ENCODE measurements at regions not wholly inside any gene's neighbourhood (a gene's known extent, or its start where the extent isn't known, plus 50 kb on each side); places are given as distances from the start of the nearest gene placed in this dataset.

DNA sequence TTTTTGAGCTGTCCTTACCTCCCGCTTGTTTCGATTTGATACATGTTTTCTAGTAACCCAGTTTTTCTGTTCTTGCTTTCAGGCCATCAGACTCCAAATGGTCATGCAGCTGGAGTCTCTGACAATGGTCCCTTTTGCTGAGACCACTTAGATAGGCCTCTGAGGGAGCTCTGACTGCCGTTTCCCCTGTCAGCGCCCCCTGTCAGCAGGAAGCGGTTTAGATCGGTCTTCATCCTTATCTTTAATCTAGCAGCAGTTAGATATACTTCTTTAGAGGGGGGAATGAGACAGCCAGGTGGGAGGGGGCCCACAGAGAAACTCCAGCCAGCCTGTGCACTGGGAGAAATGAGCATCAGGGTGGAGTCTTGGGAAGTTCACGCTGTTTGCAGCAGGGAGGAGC, 457.9 kb downstream of the GPAT3 start:
- TF ChIP-seq FOXA1 (IDR thresholded peaks at IDR 0.05), result no peak
- TF ChIP-seq FOXM1 (IDR thresholded peaks at IDR 0.05; ENCODE audit: borderline replicate concordance), result no peak
- TF ChIP-seq SUZ12 (IDR thresholded peaks at IDR 0.05), result no peak
- TF ChIP-seq, protein P1, sequence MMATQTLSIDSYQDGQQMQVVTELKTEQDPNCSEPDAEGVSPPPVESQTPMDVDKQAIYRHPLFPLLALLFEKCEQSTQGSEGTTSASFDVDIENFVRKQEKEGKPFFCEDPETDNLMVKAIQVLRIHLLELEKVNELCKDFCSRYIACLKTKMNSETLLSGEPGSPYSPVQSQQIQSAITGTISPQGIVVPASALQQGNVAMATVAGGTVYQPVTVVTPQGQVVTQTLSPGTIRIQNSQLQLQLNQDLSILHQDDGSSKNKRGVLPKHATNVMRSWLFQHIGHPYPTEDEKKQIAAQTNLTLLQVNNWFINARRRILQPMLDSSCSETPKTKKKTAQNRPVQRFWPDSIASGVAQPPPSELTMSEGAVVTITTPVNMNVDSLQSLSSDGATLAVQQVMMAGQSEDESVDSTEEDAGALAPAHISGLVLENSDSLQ (IDR thresholded peaks at IDR 0.05), result no peak
- no peak for TF ChIP-seq BHLHE40 (IDR thresholded peaks at IDR 0.05; ENCODE audit: borderline replicate concordance)
- no peak for TF ChIP-seq TARDBP (IDR thresholded peaks at IDR 0.05)
- no peak for TF ChIP-seq LEF1 (IDR thresholded peaks at IDR 0.05; ENCODE audit: borderline replicate concordance)
